MM.1S (cell line): ENCODE measurements at regions not wholly inside any gene's neighbourhood (a gene's known extent, or its start where the extent isn't known, plus 50 kb on each side); places are given as distances from the start of the nearest gene placed in this dataset.

ENCODE experiments used
- CTCF ChIP-seq: fragments of 300-600 bp; sonication (generic); IDR thresholded peaks from 2 replicates; pipeline ENCODE4 v1.5.1; 2016; ENCODE audit warnings: antibody characterized with exemption, low read length, mixed read lengths
- EZH2 ChIP-seq: fragments of 300-600 bp; sonication (generic); optimal IDR thresholded peaks from 2 replicates; pipeline ENCODE3; 2017; ENCODE audit warnings: low read depth, mild to moderate bottlenecking, antibody characterized with exemption, low read length, mixed read lengths
- EZH2phosphoT487 ChIP-seq: fragments of 300-600 bp; sonication (generic); IDR thresholded peaks from 2 replicates; pipeline ENCODE4 v1.6.1; 2018; ENCODE audit warnings: antibody characterized with exemption, low read length

GRCh38 chr18:35816003-35816402, 156.5 kb upstream of the RMP24 start:
- TF ChIP-seq CTCF: no peak
- no peak for TF ChIP-seq EZH2phosphoT487
- no peak for TF ChIP-seq EZH2
